ENCODE measurements at regions not wholly inside any gene's neighbourhood (a gene's known extent, or its start where the extent isn't known, plus 50 kb on each side); places are given as distances from the start of the nearest gene placed in this dataset.
A peak's percentile ranks its signal among the peaks of the same experiment; 100 is the strongest.
"Not testable (repeated sequence)": the region's sequence is repeated elsewhere in the genome, so short reads cannot be mapped to it uniquely, and the experiment has no call there.

GRCh38 chr5:56632199-56632598, 183.2 kb upstream of the MAP3K1 start:
- no peak for DNase-seq (ENCODE audit: extremely low read depth, low read depth)
- no peak overlapping the region for H3K4me3 ChIP-seq (replicated peaks; ENCODE audit: low read depth, low read length)
- no peak for TF ChIP-seq CTCF (IDR thresholded peaks at IDR 0.05; ENCODE audit: low read depth, low read length, missing control alignments)

- no peak overlapping the region for H3K4me3 ChIP-seq (replicated peaks; ENCODE audit: low read depth, low read length)
- DNase-seq (ENCODE audit: extremely low read depth, low read depth), result no peak
Observed at GRCh38 chr5:56631719-56632118, 183.6 kb upstream of the MAP3K1 start.

GRCh38 chr5:56628616-56629015, 186.7 kb upstream of the MAP3K1 start:
- DNase-seq (ENCODE audit: extremely low read depth, low read depth); H3K4me3 ChIP-seq (replicated peaks; ENCODE audit: low read depth, low read length): not testable (repeated sequence)

More at GRCh38 chr5:56631719-56632118, 183.6 kb upstream of the MAP3K1 start:
- no peak for TF ChIP-seq CTCF (IDR thresholded peaks at IDR 0.05; ENCODE audit: low read depth, low read length, missing control alignments)

GRCh38 chr5:56625541-56625940, 189.8 kb upstream of the MAP3K1 start:
- peak; percentile 73 for DNase-seq (ENCODE audit: extremely low read depth, low read depth)
- no peak for TF ChIP-seq CTCF (IDR thresholded peaks at IDR 0.05; ENCODE audit: low read depth, low read length, missing control alignments)
- H3K4me3 ChIP-seq (replicated peaks; ENCODE audit: low read depth, low read length), result no peak overlapping the region

- H3K4me3 ChIP-seq (replicated peaks; ENCODE audit: low read depth, low read length), result no peak overlapping the region
- no peak for DNase-seq (ENCODE audit: extremely low read depth, low read depth)
- TF ChIP-seq CTCF (IDR thresholded peaks at IDR 0.05; ENCODE audit: low read depth, low read length, missing control alignments), result no peak
Observed at GRCh38 chr5:56624751-56625150, 190.6 kb upstream of the MAP3K1 start.

- H3K4me3 ChIP-seq (replicated peaks; ENCODE audit: low read depth, low read length), result no peak overlapping the region
- TF ChIP-seq CTCF (IDR thresholded peaks at IDR 0.05; ENCODE audit: low read depth, low read length, missing control alignments), result no peak
- DNase-seq (ENCODE audit: extremely low read depth, low read depth), result no peak
Observed at GRCh38 chr5:56622141-56622540, 193.2 kb upstream of the MAP3K1 start.

- DNase-seq (ENCODE audit: extremely low read depth, low read depth), result no peak
- no peak overlapping the region for H3K4me3 ChIP-seq (replicated peaks; ENCODE audit: low read depth, low read length)
- no peak for TF ChIP-seq CTCF (IDR thresholded peaks at IDR 0.05; ENCODE audit: low read depth, low read length, missing control alignments)
Observed at GRCh38 chr5:56620903-56621677, 194.3 kb upstream of the MAP3K1 start.
